ENCODE measurements at regions not wholly inside any gene's neighbourhood (a gene's known extent, or its start where the extent isn't known, plus 50 kb on each side); places are given as distances from the start of the nearest gene placed in this dataset.

- no peak for TF ChIP-seq CTCF (IDR thresholded peaks at IDR 0.05)
- no peak for TF ChIP-seq POLR2A (IDR thresholded peaks at IDR 0.05)
Observed at GRCh38 chr2:215664847-215665525, 229.1 kb upstream of the FN1 start.
